A549 (cell line): ENCODE measurements at regions not wholly inside any gene's neighbourhood (a gene's known extent, or its start where the extent isn't known, plus 50 kb on each side); places are given as distances from the start of the nearest gene placed in this dataset.
"Not testable (repeated sequence)": the region's sequence is repeated elsewhere in the genome, so short reads cannot be mapped to it uniquely, and the experiment has no call there.

Experiments used
- CBX2 ChIP-seq: fragments of 200-600 bp; sonication (generic); IDR thresholded peaks from 2 replicates; pipeline ENCODE4 v1.6.1; 2016; ENCODE audit warnings: low read depth, mild to moderate bottlenecking, borderline replicate concordance
- RAD21 ChIP-seq, 2 experiments: fragments of >200 bp in 1 of 2; sonication (Bioruptor Twin) in 1 of 2; formaldehyde crosslinking in 1 of 2; IDR thresholded peaks in 1 of 2; conservative IDR thresholded peaks in 1 of 2; 2 replicates in 1 of 2; 3 replicates in 1 of 2; pipeline ENCODE4 v1.6.1; 2012 to 2018; ENCODE audit warnings: inconsistent platforms in 1 of 2
- TFCP2L1 ChIP-seq: fragments of 250-450 bp; sonication (Bioruptor Pico); IDR thresholded peaks from 2 replicates; pipeline ENCODE4 v1.5.0; 2021; ENCODE audit warnings: mild to moderate bottlenecking
- TF ChIP-seq, protein P1 (sequence below): fragments of >200 bp; sonication (Bioruptor Twin); formaldehyde crosslinking; IDR thresholded peaks from 3 replicates; pipeline ENCODE4 v1.5.1; 2016

DNA sequence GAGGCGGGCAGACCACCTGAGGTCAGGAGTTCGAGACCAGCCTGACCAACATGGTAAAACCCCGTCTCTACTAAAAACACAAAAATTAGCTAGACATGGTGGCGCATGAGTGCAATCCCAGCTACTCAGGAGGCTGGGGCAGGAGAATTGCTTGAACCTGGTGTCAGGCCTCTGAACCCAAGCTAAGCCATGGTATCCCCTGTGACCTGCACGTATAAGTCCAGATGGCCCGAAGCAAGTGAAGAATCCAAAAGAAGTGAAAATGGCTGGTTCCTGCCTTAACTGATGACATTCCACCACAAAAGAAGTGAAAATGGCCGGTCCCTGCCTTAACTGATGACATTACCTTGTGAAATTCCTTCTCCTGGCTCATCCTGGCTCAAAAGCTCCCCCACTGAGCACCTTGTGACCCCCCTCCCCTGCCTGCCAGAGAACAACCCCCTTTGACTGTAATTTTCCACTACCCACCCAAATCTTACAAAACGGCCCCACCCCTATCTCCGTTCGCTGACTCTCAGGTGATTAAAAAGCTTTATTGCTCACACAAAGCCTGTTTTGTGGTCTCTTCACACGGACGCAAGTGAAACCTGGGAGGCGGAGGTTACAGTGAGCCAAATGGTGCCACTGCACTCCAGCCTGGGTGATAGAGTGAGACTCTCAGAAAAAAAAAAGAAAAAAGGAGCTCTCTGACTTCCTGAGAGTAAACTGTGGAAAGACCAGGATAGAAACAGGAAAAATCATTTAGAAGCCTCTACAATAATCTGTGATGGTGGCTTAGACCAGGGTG is 84.1 kb downstream of the PHAX start:
- TF ChIP-seq CBX2; TFCP2L1 (CRISPR knock-in tag); RAD21 (conservative IDR thresholded peaks at IDR 0.05 in 1 of 2, IDR thresholded peaks at IDR 0.05 in 1 of 2): not testable (repeated sequence)
- TF ChIP-seq, protein P1, sequence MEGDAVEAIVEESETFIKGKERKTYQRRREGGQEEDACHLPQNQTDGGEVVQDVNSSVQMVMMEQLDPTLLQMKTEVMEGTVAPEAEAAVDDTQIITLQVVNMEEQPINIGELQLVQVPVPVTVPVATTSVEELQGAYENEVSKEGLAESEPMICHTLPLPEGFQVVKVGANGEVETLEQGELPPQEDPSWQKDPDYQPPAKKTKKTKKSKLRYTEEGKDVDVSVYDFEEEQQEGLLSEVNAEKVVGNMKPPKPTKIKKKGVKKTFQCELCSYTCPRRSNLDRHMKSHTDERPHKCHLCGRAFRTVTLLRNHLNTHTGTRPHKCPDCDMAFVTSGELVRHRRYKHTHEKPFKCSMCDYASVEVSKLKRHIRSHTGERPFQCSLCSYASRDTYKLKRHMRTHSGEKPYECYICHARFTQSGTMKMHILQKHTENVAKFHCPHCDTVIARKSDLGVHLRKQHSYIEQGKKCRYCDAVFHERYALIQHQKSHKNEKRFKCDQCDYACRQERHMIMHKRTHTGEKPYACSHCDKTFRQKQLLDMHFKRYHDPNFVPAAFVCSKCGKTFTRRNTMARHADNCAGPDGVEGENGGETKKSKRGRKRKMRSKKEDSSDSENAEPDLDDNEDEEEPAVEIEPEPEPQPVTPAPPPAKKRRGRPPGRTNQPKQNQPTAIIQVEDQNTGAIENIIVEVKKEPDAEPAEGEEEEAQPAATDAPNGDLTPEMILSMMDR = not testable (repeated sequence)
